Hepatocyte (in vitro differentiated cells): ENCODE measurements at regions not wholly inside any gene's neighbourhood (a gene's known extent, or its start where the extent isn't known, plus 50 kb on each side); places are given as distances from the start of the nearest gene placed in this dataset.

Experiments used
- EZH2 ChIP-seq: fragments of 200-600 bp; sonication (generic); IDR thresholded peaks from 2 replicates; pipeline ENCODE4 v1.6.1; 2016; ENCODE audit warnings: antibody characterized with exemption, mild to moderate bottlenecking, borderline replicate concordance
- EZH2phosphoT487 ChIP-seq: fragments of 200-600 bp; sonication (generic); IDR thresholded peaks from one replicate; pipeline ENCODE4 v1.6.1; 2018; ENCODE audit warnings: antibody characterized with exemption, mild to moderate bottlenecking, low read depth, moderate library complexity; ENCODE audit not compliant: unreplicated experiment, severe bottlenecking
- TF ChIP-seq, protein P1 (sequence below): fragments of 200-600 bp; sonication (generic); IDR thresholded peaks from 2 replicates; pipeline ENCODE4 v1.5.1; 2016; ENCODE audit warnings: antibody characterized with exemption, mild to moderate bottlenecking; ENCODE audit not compliant: poor library complexity

DNA sequence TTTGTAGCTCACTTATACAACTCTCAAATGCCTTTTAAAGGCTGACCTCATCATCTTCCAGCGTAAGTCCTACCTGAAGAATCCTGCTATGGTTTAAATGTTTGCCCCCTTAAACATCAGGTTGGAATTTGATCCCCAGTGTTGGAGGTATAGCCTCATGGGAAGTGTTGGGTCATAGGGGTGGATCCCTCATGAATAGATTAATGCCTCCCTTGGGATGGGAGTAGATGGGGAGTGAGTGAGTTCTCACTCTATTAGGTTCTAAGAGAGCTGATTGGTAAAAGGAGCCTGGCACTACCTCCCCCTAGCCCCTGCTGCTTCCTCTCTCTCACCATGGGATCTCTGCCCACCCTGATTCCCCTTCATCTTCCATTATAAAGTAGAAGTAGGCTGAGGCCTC lies 285.6 kb downstream of the FZD1 start:
- TF ChIP-seq, protein P1, sequence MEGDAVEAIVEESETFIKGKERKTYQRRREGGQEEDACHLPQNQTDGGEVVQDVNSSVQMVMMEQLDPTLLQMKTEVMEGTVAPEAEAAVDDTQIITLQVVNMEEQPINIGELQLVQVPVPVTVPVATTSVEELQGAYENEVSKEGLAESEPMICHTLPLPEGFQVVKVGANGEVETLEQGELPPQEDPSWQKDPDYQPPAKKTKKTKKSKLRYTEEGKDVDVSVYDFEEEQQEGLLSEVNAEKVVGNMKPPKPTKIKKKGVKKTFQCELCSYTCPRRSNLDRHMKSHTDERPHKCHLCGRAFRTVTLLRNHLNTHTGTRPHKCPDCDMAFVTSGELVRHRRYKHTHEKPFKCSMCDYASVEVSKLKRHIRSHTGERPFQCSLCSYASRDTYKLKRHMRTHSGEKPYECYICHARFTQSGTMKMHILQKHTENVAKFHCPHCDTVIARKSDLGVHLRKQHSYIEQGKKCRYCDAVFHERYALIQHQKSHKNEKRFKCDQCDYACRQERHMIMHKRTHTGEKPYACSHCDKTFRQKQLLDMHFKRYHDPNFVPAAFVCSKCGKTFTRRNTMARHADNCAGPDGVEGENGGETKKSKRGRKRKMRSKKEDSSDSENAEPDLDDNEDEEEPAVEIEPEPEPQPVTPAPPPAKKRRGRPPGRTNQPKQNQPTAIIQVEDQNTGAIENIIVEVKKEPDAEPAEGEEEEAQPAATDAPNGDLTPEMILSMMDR, result no peak
- TF ChIP-seq EZH2 (no peak), EZH2phosphoT487 (no peak)
